Skin epidermis (tissue), 12 donors: ENCODE measurements at regions not wholly inside any gene's neighbourhood (a gene's known extent, or its start where the extent isn't known, plus 50 kb on each side); places are given as distances from the start of the nearest gene placed in this dataset.

Source experiments
- H3K27ac ChIP-seq, 21 experiments: fragments of 200-600 bp; sonication (generic) in 11 of 21; one replicate each; pipeline ENCODE4 v1.5.0; 2020; ENCODE audit warnings: mild to moderate bottlenecking in 3 of 21, inconsistent platforms in 2 of 21, moderate library complexity in 2 of 21
- H3K4me3 ChIP-seq, 7 experiments: fragments of 200-600 bp; sonication (generic) in 2 of 7; one replicate each; pipeline ENCODE4 v1.5.0; 2020; ENCODE audit warnings: inconsistent platforms in 2 of 7, mild to moderate bottlenecking in 2 of 7, moderate library complexity in 1 of 7

DNA sequence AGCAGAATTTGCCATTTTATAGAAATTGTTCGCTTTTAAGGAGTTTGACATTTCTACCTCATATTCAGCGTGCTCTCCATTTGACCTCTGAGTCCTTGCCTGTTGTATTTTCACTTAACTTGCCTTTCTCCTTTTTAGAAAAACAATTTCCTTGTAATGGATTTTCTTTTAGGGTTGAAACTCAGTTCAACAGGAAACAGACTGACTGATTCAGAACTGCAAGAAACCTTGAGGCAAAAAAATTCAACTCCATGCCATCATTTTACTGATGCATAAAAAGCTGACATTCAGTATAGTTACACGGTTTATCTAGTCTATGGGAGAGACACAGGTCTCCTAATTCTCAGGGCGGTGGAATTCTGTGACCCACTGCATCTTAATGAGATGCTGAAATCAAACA, 59.8 kb downstream of the MRPS30 start:
- Histone ChIP-seq H3K4me3 (no peak overlapping the region), H3K27ac (no peak overlapping the region)

DNA sequence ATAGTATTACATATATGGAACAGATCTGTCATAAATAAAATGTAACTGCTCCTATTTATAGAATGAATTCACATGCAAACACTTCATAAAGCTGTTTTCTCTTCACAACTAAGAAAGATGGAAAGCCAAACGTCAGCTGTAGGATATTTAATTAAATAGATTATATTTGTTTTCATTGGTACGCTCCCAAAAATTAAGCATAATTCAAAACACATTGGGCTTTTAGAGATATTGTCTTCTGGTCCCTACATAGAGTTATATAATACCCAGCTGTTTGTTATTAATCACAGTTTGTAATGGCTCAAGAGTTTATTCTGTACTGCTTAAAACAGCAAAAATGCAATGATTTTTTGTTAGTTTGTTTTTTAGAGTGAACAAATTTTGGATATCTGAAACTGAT, 61.2 kb downstream of the MRPS30 start:
- no peak overlapping the region for H3K27ac ChIP-seq
- no peak overlapping the region for H3K4me3 ChIP-seq

GRCh38 chr5:44870430-44870829, 61.7 kb downstream of the MRPS30 start:
- no peak overlapping the region for H3K27ac ChIP-seq
- no peak overlapping the region for H3K4me3 ChIP-seq

GRCh38 chr5:44871401-44871800, 62.7 kb downstream of the MRPS30 start:
- Histone ChIP-seq H3K27ac (no peak overlapping the region), H3K4me3 (no peak overlapping the region)

GRCh38 chr5:44875661-44876605, 67.2 kb downstream of the MRPS30 start:
- H3K27ac ChIP-seq = peak overlapping the region in 1 of 21 experiments; percentile 33
- H3K4me3 ChIP-seq = no peak overlapping the region

DNA sequence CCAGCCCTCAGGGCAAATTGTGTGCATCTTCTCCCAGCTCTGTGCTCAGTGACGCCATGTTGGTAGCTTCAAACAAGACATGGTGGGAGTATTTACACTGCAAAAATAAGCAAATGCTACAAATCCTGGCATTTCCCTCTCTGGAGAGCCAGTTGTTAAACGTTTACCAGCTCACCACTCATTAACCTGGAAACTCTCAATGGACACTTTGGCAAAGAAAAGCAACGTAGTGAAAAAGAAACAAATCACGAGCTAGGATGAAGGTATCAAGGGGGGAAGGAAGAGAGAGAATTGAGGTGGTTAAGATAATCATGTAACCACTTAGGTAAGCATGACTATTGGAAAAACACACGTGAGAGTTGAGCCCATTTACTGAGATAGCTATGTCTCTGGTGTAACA, 72.5 kb downstream of the MRPS30 start:
- Histone ChIP-seq H3K27ac (no peak overlapping the region), H3K4me3 (no peak overlapping the region)

GRCh38 chr5:44884036-44884435, 75.3 kb downstream of the MRPS30 start:
- H3K27ac ChIP-seq = no peak overlapping the region
- no peak overlapping the region for H3K4me3 ChIP-seq

DNA sequence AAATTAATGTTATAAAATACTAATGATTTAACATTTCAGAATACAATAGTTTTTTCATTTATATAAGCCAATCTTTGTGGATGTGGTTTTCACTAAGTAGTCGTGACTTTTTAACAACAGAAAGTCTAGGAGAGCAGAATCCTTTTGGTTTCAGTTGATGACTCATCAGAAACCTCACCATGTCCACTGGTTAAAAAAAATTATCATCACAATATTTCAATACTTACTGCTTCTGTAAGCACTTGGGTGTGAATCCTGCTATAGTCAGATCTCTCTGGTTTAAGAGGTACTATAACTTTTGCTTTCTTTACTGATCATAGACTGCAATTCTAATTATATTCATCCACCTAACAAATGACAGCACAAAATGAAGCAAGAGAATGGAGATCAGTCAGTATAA, 77.2 kb downstream of the MRPS30 start:
- no peak overlapping the region for H3K4me3 ChIP-seq

DNA sequence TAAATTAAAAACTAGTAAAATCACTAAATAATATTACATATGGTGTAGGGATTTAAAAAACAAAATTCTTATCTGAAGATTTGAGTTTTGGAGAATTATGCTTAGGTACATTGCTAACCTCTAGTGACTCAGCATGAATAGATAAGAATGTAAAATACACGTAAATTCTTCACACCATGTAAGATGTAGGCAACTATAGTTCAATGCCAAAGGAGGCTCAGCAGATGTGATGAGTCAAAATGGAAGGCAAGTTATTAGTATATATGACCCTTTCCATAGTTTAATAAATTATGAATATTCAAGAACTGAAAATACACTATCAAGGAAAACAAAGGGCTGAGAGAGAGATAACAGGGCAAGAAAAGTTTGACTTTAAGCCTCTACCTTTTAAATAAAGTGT, 79.0 kb downstream of the MRPS30 start:
- Histone ChIP-seq H3K27ac (no peak overlapping the region), H3K4me3 (no peak overlapping the region)

More for the DNA sequence above, 77.2 kb downstream of the MRPS30 start:
- H3K27ac ChIP-seq = no peak overlapping the region

- H3K27ac ChIP-seq = no peak overlapping the region
- H3K4me3 ChIP-seq = no peak overlapping the region
These were observed 79.7 kb downstream of the MRPS30 start for GRCh38 chr5:44888435-44888834.

GRCh38 chr5:44891116-44891515, 82.4 kb downstream of the MRPS30 start:
- no peak overlapping the region for H3K4me3 ChIP-seq
- no peak overlapping the region for H3K27ac ChIP-seq

- Histone ChIP-seq H3K27ac (no peak overlapping the region), H3K4me3 (no peak overlapping the region)
These were observed 91.7 kb downstream of the MRPS30 start for GRCh38 chr5:44900273-44900954.

DNA sequence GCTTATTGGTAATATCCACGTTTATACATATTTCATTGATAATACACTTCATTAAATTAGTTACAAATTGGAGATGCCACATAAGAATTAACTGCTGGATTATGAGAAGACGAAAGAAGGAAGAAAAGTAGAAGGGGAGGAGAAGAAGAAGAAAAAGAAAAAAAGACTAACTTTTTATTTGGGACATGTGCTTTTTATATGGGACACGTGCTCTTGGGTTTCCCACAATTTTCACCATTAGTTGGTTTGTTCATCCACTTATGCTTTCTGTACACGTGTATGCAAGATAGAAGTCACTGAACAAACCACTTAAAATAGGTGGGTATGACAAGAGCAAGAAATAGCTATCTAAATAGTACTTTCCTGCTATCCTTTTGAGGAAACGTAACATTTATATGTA, 98.6 kb downstream of the MRPS30 start:
- no peak overlapping the region for H3K27ac ChIP-seq
- no peak overlapping the region for H3K4me3 ChIP-seq

GRCh38 chr5:44909004-44909403, 100.3 kb downstream of the MRPS30 start:
- Histone ChIP-seq H3K4me3 (no peak overlapping the region), H3K27ac (no peak overlapping the region)

DNA sequence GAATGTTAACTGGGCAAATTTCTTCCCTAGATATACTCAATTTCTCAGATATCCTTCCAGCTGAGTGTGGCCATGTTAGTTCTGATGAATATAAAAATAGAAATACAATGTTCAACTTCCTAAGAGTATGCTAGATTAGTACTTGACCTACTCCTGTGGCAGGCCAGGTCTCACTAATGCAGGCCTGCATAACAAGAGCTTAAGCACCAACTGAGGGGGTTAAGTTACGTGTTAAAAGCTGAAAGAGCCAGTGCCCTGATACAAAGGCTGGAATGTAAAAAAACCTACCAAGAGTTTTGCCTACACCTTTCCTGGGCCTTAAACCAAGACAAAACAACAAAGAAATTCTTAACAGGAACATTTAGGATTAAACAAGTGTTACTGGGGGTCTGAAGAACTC, 102.8 kb downstream of the MRPS30 start:
- Histone ChIP-seq H3K27ac (no peak overlapping the region), H3K4me3 (no peak overlapping the region)

DNA sequence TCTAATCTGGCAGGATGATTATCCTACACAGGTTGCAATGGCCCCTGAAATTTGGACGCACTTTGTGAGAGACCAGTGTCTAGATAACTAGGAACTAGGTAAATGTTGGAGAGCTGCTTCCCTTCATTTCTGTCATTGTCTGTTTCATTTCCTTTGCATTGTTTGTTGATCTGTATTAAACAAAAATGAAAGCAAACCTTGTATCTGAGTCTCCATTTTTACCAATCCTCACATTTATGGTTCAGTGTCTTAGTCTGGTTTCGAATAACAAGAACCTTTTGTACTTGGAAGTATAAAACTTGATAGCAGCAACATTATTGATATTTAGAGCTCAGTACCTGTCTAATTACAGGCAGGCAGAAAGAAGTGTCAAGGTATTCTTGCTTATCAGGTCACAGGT, 105.5 kb downstream of the MRPS30 start:
- H3K4me3 ChIP-seq = no peak overlapping the region
- no peak overlapping the region for H3K27ac ChIP-seq

DNA sequence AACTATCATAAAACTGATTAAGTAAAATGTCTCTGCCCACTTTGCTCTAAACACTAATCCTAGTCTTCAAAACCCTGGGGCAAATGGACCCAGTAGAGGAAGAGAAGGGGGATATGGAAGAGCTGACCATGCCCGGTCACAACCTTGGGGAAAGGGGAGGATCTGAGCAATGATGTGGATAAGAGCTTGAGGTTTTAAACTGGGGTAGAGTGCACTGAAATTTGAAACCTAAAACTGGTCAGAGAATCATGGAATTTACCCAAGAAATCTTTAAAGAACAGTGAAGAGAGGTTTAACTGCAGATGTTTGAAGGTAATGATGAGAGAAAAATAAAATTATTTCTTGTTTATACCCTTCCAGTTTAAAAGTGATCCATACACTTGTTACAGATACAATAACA, 110.8 kb downstream of the MRPS30 start:
- H3K4me3 ChIP-seq = no peak overlapping the region
- H3K27ac ChIP-seq = no peak overlapping the region

- H3K27ac ChIP-seq = no peak overlapping the region
These were observed 118.5 kb downstream of the MRPS30 start for GRCh38 chr5:44927115-44927733.

DNA sequence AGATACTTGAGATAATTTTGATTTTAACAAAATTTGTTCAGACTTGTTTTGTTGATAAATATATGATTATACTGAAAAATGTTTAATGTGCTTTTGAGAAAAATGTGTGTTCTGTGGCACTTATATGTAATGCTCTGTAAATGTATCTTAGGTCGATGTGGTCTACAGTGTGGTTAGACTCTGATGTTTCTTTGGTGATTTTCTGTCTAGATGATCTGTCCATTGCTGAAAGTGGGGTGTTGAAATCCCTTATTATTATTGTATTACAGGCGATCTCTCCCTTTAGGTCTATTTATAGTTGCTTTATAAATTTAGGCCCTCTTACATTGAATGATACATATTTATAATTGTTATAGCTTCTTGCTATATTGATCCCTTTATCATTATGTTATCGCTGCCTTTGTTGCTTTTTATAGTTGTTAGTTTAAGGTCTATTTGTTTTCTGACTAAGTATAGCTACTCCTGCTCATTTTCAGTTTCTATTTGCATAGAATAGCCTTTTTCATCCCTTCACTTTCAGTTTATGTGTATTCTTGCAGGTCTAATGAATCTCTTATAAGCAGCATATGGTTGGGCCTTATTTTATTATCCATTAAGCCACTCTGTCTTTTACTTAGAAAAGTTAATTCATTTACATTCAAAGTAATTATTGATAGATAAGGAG, 124.3 kb downstream of the MRPS30 start:
- no peak overlapping the region for H3K4me3 ChIP-seq
- no peak overlapping the region for H3K27ac ChIP-seq

More at GRCh38 chr5:44927115-44927733, 118.5 kb downstream of the MRPS30 start:
- H3K4me3 ChIP-seq = no peak overlapping the region

GRCh38 chr5:44933686-44934085, 124.9 kb downstream of the MRPS30 start:
- Histone ChIP-seq H3K27ac (no peak overlapping the region), H3K4me3 (no peak overlapping the region)
